ENCODE measurements at regions not wholly inside any gene's neighbourhood (a gene's known extent, or its start where the extent isn't known, plus 50 kb on each side); places are given as distances from the start of the nearest gene placed in this dataset.

DNA sequence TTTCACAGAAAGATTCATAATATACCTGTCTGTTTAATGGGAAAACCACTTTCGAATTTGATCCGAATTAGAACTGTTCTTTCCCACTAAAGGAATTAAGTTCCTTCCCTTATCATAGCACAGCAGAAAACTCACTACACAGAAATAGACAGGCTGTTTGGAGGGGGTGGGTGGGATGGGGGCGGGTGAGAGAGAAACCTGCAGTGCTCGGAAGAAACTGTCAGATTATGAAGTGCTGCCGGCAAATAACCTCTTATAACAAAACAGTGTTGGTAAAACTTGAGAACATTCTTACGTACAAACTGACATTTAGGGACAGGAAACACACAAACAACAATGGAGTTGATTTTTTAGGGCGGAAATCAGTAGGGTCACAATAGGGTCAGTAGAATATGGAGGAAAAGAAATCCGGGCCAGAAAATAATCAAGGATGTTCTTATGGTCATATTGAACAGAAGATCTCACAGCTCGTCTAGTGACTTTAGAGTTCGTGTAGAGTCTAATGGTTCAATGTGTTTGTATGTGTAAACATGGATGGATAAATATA, 756.0 kb upstream of the LRATD1 start:
- Histone ChIP-seq H3K27me3 (no peaks in the 10 kb centered on the region), H3K4me1 (ENCODE audit: low read depth) (no peaks in the 10 kb centered on the region), H3K9me3 (ENCODE audit: low read depth) (no peaks in the 10 kb centered on the region), H3K27ac (no peak overlapping the region), H3K36me3 (no peaks in the 10 kb centered on the region), H3K4me3 (no peak overlapping the region)
- TF ChIP-seq, protein P1, sequence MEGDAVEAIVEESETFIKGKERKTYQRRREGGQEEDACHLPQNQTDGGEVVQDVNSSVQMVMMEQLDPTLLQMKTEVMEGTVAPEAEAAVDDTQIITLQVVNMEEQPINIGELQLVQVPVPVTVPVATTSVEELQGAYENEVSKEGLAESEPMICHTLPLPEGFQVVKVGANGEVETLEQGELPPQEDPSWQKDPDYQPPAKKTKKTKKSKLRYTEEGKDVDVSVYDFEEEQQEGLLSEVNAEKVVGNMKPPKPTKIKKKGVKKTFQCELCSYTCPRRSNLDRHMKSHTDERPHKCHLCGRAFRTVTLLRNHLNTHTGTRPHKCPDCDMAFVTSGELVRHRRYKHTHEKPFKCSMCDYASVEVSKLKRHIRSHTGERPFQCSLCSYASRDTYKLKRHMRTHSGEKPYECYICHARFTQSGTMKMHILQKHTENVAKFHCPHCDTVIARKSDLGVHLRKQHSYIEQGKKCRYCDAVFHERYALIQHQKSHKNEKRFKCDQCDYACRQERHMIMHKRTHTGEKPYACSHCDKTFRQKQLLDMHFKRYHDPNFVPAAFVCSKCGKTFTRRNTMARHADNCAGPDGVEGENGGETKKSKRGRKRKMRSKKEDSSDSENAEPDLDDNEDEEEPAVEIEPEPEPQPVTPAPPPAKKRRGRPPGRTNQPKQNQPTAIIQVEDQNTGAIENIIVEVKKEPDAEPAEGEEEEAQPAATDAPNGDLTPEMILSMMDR (IDR thresholded peaks at IDR 0.05; ENCODE audit: low read depth, low read length) = no peak
- no peak for DNase-seq (ENCODE audit: low read depth in 1 of 2, low spot score in 1 of 2)

DNA sequence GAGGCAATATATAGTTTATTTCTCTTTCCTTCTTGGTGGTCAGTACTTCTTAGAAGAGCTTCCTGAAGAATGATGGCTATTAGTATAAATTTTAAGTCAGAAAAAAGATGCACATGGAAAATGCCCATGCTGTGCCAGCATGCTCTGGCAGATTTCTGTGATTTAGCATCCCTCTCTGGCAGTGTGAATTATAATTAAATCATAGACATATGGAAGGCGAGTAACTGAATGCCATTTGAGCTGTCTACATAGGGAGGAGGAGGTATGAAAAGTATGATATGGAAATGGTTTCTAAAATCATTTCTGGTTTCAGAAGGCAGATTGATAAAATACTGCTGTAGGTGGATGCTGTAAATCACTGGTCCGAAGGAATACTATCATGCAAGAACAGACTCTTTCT, 754.9 kb upstream of the LRATD1 start:
- Histone ChIP-seq H3K9me3 (ENCODE audit: low read depth) (no peaks in the 10 kb centered on the region), H3K27me3 (no peaks in the 10 kb centered on the region), H3K4me1 (ENCODE audit: low read depth) (no peaks in the 10 kb centered on the region), H3K27ac (no peak overlapping the region), H3K36me3 (no peaks in the 10 kb centered on the region), H3K4me3 (no peak overlapping the region)
- DNase-seq (ENCODE audit: low read depth in 1 of 2, low spot score in 1 of 2) = no peak
- TF ChIP-seq, protein P1 (IDR thresholded peaks at IDR 0.05; ENCODE audit: low read depth, low read length) = no peak

DNA sequence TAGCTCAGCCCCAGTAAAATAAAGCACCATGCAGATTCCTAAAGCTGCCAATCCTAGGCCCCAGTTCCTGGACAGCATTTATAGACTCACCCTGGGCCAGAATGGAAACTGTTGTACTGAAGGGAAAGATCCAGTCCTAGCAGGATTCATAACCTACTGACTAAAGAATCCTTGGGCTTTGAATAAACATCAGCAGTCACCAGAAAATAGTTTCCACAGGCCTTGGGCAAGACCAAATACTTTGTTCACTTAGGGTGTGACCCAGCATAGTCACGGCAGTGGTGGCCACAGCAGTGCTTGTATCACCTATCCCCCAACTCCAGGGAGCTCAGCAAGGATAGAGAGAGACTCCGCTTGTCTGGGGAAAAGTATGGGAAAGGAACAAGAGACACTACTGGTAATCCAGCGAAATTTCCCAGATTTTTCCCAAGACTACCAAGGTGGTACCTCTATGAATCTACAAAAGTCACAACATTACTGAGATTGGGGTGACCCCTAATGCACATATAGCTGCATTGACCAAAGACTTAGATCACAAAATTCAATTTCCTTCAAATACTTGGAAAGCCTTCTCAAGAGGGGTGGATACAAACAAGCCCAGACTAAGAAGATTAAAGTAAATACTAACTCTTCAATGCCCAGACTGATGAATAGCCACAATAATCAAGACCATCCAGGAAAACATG, 748.1 kb upstream of the LRATD1 start:
- Histone ChIP-seq H3K36me3 (no peaks in the 10 kb centered on the region), H3K27ac (no peak overlapping the region), H3K4me3 (no peak overlapping the region), H3K27me3 (no peaks in the 10 kb centered on the region), H3K4me1 (ENCODE audit: low read depth) (no peaks in the 10 kb centered on the region), H3K9me3 (ENCODE audit: low read depth) (no peaks in the 10 kb centered on the region)
- no peak for DNase-seq (ENCODE audit: low read depth in 1 of 2, low spot score in 1 of 2)
- TF ChIP-seq, protein P1 (IDR thresholded peaks at IDR 0.05; ENCODE audit: low read depth, low read length) = no peak

DNA sequence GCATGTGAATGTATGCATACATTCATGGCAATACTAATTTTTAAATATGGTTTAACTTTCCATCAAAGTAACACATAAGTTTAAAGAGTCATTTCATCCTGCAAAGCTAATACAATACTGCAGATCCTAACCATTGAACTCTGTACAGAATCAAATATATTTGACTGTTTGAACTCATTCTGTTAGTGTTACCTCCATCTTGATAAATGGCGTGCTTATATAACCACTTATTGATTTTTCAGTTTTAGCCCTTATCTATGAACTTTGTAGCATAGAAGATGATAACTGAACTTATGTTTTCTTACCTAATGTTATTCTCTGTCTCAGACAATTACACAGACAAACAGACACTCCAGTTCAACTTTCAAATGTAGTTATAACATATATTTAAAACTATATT, 731.0 kb upstream of the LRATD1 start:
- H3K27ac ChIP-seq = no peak overlapping the region
- H3K36me3 ChIP-seq = no peaks in the 10 kb centered on the region
- TF ChIP-seq, protein P1 (IDR thresholded peaks at IDR 0.05; ENCODE audit: low read depth, low read length) = no peak
- H3K9me3 ChIP-seq (ENCODE audit: low read depth) = no peaks in the 10 kb centered on the region
- DNase-seq (ENCODE audit: low read depth in 1 of 2, low spot score in 1 of 2) = no peak
- no peak overlapping the region for H3K4me3 ChIP-seq
- no peaks in the 10 kb centered on the region for H3K4me1 ChIP-seq (ENCODE audit: low read depth)
- H3K27me3 ChIP-seq = no peaks in the 10 kb centered on the region

DNA sequence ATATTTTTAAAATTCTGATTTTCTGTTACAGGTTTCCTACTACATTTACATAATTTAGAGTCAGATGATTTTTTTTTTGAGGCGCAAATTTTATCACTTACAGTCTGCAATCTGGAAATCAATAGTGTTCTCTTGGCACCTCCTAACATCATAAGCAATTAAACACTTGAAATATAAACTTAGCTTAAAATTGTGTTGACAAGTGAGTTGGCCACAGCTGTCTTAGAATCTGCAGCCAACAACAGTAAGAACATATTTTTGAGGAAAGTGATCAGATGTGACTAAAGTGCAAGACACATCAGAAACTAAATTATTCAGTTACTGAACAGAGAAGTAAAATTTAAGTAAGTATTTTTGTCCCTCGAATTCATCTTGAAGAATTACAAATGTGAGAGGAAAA, 726.7 kb upstream of the LRATD1 start:
- TF ChIP-seq, protein P1 (IDR thresholded peaks at IDR 0.05; ENCODE audit: low read depth, low read length) = no peak
- H3K9me3 ChIP-seq (ENCODE audit: low read depth) = no peaks in the 10 kb centered on the region
- H3K27ac ChIP-seq = no peak overlapping the region

More for the DNA sequence above, 726.7 kb upstream of the LRATD1 start:
- DNase-seq (ENCODE audit: low read depth in 1 of 2, low spot score in 1 of 2) = no peak
- Histone ChIP-seq H3K4me3 (no peak overlapping the region), H3K36me3 (no peaks in the 10 kb centered on the region), H3K27me3 (no peaks in the 10 kb centered on the region), H3K4me1 (ENCODE audit: low read depth) (no peaks in the 10 kb centered on the region)

All from cardiac muscle cell (in vitro differentiated cells and primary cell).